Right cardiac atrium (tissue), 5 donors: ENCODE measurements at regions not wholly inside any gene's neighbourhood (a gene's known extent, or its start where the extent isn't known, plus 50 kb on each side); places are given as distances from the start of the nearest gene placed in this dataset.

Source experiments
- ATAC-seq, 2 donors: fragments of 200-7000 bp; cut with Tn5 transposase; one replicate each; pipeline versions ENCODE4 v1.8.0 to v1.9.1; 2020; ENCODE audit warnings: moderate library complexity in 2 of 2, mild to moderate bottlenecking in 1 of 2
- DNase-seq, 3 donors: peaks; one replicate each; pipeline ENCODE4 v3.0.0-alpha.2; 2020
- H3K27ac ChIP-seq: one replicate; pipeline ENCODE4 v1.5.1; 2013; ENCODE audit warnings: mild to moderate bottlenecking, low read length, control low read depth, moderate library complexity
- H3K27me3 ChIP-seq: one replicate; pipeline ENCODE4 v1.6.1; 2013; ENCODE audit not compliant: control insufficient read depth, insufficient read depth
- H3K4me1 ChIP-seq: one replicate; pipeline ENCODE4 v1.6.1; 2013; ENCODE audit warnings: low read length; ENCODE audit not compliant: control insufficient read depth, insufficient read depth
- H3K4me3 ChIP-seq: one replicate; pipeline ENCODE4 v1.5.1; 2013; ENCODE audit warnings: low read length, control low read depth
- H3K9me3 ChIP-seq: one replicate; pipeline ENCODE4 v1.6.1; 2013; ENCODE audit warnings: low read length; ENCODE audit not compliant: control insufficient read depth
- WGBS: extraction: QIAGEN DNeasy Blood & Tissue Kit; methylation state at CpG from one replicate; pipeline ENCODE4 v1.1.7; 2013; 5-methylcytosine and 5-hydroxymethylcytosine counted together
- intact Hi-C, 4 donors: fragments of 100-400 bp; cut with DNase I; formaldehyde crosslinking; loops; one replicate each; pipeline versions ENCODE4 v1.11.0 to v1.14.0; 2022 to 2023
- donor health status: healthy with polysubstance abuse.
- donor health status: DM: no; HTN: yes; CAD: no.
- donor health status: DM: no; HTN: no; CAD: no.
- donor health status: DM: no; HTN: yes; CAD: no; lungs with severe emphysema.
- donor health status: DM: yes; HTN: yes; CAD: no.

DNA sequence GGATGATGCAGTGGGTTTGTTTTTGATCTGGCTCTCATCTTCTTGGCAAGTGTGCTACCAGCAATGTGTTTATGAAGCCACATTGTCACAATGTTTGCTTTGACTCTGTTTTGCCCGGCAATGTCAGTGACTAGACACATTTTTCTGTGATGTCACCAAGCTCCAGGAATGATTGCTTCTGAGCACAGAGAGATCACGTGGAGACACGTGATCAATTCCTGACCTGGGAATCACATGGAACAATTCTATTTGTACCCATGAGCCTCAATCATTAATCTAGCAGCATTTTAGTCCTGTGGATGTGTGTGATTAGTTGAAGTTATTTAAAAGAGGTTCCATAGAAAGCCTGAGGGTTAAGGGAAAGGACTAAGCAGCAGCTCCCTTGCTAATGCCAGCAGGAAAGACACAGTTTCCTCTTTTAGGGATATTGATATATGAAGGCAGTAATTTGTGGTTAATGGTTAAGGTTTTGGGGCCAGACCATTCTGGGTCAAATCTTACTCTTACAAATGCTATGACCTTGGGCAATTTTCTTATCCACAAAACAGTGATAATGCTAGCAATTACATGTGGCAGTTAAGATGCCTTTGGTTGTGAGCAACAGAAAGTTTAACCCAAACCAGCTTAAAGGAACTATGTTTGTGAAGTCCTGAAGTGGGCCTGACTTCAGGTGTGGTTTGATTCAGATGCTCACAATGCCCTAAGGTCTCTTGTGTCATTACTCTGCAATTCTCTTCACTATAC is 59.0 kb downstream of the FASLG start:
- Histone ChIP-seq H3K27me3 (no peaks in the 10 kb centered on the region), H3K4me3 (no peak overlapping the region), H3K27ac (no peak overlapping the region), H3K4me1 (no peaks in the 10 kb centered on the region), H3K9me3 (no peaks in the 10 kb centered on the region)
- ATAC-seq (no peak), DNase-seq (no peak)
- WGBS: 60% methylated on average over 3 of the region's 3 CpGs
- intact Hi-C loops: loop anchor here in 3 of 4 donors (10.0 kb wide), 2 partner anchors 103 to 263 kb away; no protein-coding TSS in a partner anchor

GRCh38 chr1:172719066-172719627 is 60.2 kb downstream of the FASLG start:
- Histone ChIP-seq H3K4me1 (no peaks in the 10 kb centered on the region), H3K4me3 (no peak overlapping the region), H3K27ac (no peak overlapping the region), H3K9me3 (no peaks in the 10 kb centered on the region), H3K27me3 (no peaks in the 10 kb centered on the region)
- DNase-seq (no peak), ATAC-seq (no peak)
- 38% methylated on average over 6 of the region's 6 CpGs for WGBS
- intact Hi-C loops: loop anchor here in 3 of 4 donors (10.0 kb wide), 2 partner anchors 104 to 264 kb away; no protein-coding TSS in a partner anchor

DNA sequence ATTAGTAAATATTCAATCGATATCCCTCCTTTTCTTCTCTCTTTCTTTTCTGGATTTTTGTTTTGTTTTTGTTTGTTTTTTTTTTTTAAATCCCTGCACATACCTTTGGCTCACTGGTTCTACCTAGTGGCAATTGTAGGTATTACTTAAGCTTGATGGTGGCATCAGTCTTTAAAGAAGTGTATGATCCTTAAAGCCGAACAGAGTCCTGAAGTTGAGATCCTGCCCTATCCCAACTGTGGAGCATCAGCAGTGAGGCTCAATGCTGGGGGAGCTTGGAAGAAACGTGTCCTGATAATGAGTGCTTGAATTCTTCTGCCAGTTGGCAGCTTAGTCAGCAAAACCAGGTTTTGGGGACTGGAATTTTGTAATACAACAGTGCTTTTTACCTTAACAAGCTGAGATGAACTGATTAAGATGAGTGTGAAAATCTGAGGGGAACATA is 60.8 kb downstream of the FASLG start:
- DNase-seq (no peak), ATAC-seq (peak in 1 of 2 donors; percentile 45)
- no peak overlapping the region for H3K4me3 ChIP-seq
- no peaks in the 10 kb centered on the region for H3K9me3 ChIP-seq
- no peaks in the 10 kb centered on the region for H3K4me1 ChIP-seq
- WGBS: 15% methylated on average over 3 of the region's 3 CpGs
- H3K27ac ChIP-seq: no peak overlapping the region
- H3K27me3 ChIP-seq: no peaks in the 10 kb centered on the region
- intact Hi-C loops: loop anchor here (5.0 to 10.0 kb wide), 5 partner anchors 105 to 275 kb away; partner anchors contain the start of gene PIGC (in 1 of the 4)

DNA sequence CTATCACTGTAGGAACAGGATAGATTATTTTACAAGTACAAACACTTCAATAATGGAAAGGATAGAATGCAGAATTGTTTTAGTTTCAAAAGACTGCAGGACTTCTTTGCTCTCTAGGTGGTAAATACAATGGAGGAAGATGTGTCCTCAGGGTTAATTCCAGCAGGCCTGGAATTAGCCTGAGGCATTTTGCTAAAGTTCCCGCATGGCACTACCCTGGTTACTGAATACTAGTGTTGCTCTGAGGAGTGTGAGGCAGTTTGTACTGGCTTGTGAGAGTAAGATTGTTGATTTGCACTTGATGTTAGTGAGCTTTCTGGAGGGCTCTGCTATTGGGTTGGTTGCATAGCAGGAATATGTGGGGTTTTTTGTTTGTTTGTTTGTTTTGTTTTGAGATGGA is 61.4 kb downstream of the FASLG start:
- H3K4me1 ChIP-seq: no peaks in the 10 kb centered on the region
- ATAC-seq: no peak
- intact Hi-C loops: loop anchor here (5.0 to 10.0 kb wide), 3 partner anchors 108 to 276 kb away; partner anchors contain the start of gene PIGC (in 1 of the 4)

DNA sequence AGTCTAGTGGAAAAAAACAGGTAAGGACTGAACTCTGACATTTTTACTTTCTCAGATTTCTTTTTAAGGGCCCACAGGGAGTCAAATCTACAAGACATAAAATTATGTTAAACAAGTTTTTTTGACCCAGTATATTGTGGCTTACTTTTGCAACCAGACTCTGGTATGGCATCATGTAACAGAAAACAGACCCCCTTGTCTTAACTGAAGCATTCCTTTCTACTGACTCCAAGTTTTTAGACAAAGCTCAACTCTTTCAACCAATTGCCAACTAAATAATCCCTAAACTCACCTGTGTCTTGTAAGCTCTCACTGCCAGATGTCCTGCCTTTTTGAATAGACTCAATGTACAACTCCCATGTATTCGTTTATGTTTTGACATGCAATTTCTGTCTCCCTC is 64.3 kb downstream of the FASLG start:
- DNase-seq (no peak), ATAC-seq (no peak)
- Histone ChIP-seq H3K27ac (no peak overlapping the region), H3K4me1 (no peaks in the 10 kb centered on the region), H3K9me3 (no peaks in the 10 kb centered on the region), H3K4me3 (no peak overlapping the region), H3K27me3 (no peaks in the 10 kb centered on the region)
- intact Hi-C loops: loop anchor here (5.0 to 10.0 kb wide), 3 partner anchors 111 to 278 kb away; partner anchors contain the start of gene PIGC (in 1 of the 4)
- WGBS: 70% methylated on average over 1 of the region's 1 CpG

More for the DNA sequence above, 61.4 kb downstream of the FASLG start:
- Histone ChIP-seq H3K27me3 (no peaks in the 10 kb centered on the region), H3K9me3 (no peaks in the 10 kb centered on the region), H3K4me3 (no peak overlapping the region), H3K27ac (no peak overlapping the region)
- DNase-seq: no peak
- WGBS: 80% methylated on average over 1 of the region's 1 CpG

DNA sequence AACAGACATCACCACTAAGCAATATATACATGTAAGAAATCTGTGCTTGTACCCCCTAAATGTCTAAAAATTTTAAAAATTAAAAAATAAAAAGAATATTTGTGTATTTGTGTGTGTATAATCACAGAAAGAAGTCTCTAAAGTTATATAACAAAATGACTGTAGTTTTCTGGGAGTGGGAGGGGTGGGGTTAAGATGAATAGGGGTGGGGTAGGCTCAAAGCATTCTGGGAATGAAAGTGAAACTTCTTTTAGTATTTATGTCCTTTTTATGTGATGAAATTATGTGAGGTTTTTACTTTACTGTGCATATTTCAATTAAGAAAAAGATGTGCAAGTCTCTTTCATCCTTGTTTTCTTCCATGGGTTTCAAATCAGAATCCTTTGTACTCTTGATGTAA is 65.3 kb downstream of the FASLG start:
- ATAC-seq (no peak), DNase-seq (no peak)
- Histone ChIP-seq H3K9me3 (no peaks in the 10 kb centered on the region), H3K4me1 (no peaks in the 10 kb centered on the region), H3K4me3 (no peak overlapping the region), H3K27me3 (no peaks in the 10 kb centered on the region), H3K27ac (no peak overlapping the region)
- intact Hi-C loops: loop anchor here (5.0 to 10.0 kb wide), 3 partner anchors 112 to 279 kb away; partner anchors contain the start of gene PIGC (in 1 of the 4)

GRCh38 chr1:172724765-172725613 is 66.1 kb downstream of the FASLG start:
- 92% methylated on average over 2 of the region's 2 CpGs for WGBS
- Histone ChIP-seq H3K4me3 (no peak overlapping the region), H3K27me3 (no peaks in the 10 kb centered on the region), H3K9me3 (no peaks in the 10 kb centered on the region), H3K4me1 (no peaks in the 10 kb centered on the region), H3K27ac (no peak overlapping the region)
- intact Hi-C loops: loop anchor here (5.0 to 10.0 kb wide), 3 partner anchors 113 to 280 kb away; partner anchors contain the start of gene PIGC (in 1 of the 4)
- DNase-seq (no peak), ATAC-seq (no peak)

GRCh38 chr1:172726740-172727139 is 67.8 kb downstream of the FASLG start:
- Histone ChIP-seq H3K27me3 (no peaks in the 10 kb centered on the region), H3K4me3 (no peak overlapping the region), H3K9me3 (no peaks in the 10 kb centered on the region), H3K27ac (no peak overlapping the region), H3K4me1 (no peaks in the 10 kb centered on the region)
- WGBS: 66% methylated on average over 2 of the region's 2 CpGs
- intact Hi-C loops: loop anchor here in 1 of 4 donors (10.0 kb wide), 1 partner anchor 282 kb away; the partner anchor contains the start of gene PIGC
- DNase-seq (no peak), ATAC-seq (peak in 1 of 2 donors; percentile 45)

GRCh38 chr1:172727275-172727857 is 68.5 kb downstream of the FASLG start:
- DNase-seq (peak in 1 of 3 donors; percentile 10), ATAC-seq (peak in 1 of 2 donors; percentile 19)
- no peak overlapping the region for H3K27ac ChIP-seq
- H3K27me3 ChIP-seq: no peaks in the 10 kb centered on the region
- no peaks in the 10 kb centered on the region for H3K9me3 ChIP-seq
- intact Hi-C loops: loop anchor here in 1 of 4 donors (10.0 kb wide), 1 partner anchor 283 kb away; the partner anchor contains the start of gene PIGC
- no peaks in the 10 kb centered on the region for H3K4me1 ChIP-seq
- no peak overlapping the region for H3K4me3 ChIP-seq
- WGBS: 94% methylated on average over 7 of the region's 7 CpGs

- no peak overlapping the region for H3K4me3 ChIP-seq
- intact Hi-C loops: loop anchor here in 1 of 4 donors (10.0 kb wide), 1 partner anchor 283 kb away; the partner anchor contains the start of gene PIGC
Measured at GRCh38 chr1:172727956-172728603, 69.2 kb downstream of the FASLG start.

More at GRCh38 chr1:172727956-172728603, 69.2 kb downstream of the FASLG start:
- Histone ChIP-seq H3K27ac (no peak overlapping the region), H3K27me3 (no peaks in the 10 kb centered on the region), H3K9me3 (no peaks in the 10 kb centered on the region), H3K4me1 (no peaks in the 10 kb centered on the region)
- peak in 1 of 2 donors; percentile 22 for ATAC-seq
- whole genome bisulfite sequencing: 97% methylated on average over 1 of the region's 1 CpG
- peak in 1 of 3 donors; percentile 9 for DNase-seq
